ENCODE measurements at regions not wholly inside any gene's neighbourhood (a gene's known extent, or its start where the extent isn't known, plus 50 kb on each side); places are given as distances from the start of the nearest gene placed in this dataset.
"Not testable (repeated sequence)": the region's sequence is repeated elsewhere in the genome, so short reads cannot be mapped to it uniquely, and the experiment has no call there.

DNA sequence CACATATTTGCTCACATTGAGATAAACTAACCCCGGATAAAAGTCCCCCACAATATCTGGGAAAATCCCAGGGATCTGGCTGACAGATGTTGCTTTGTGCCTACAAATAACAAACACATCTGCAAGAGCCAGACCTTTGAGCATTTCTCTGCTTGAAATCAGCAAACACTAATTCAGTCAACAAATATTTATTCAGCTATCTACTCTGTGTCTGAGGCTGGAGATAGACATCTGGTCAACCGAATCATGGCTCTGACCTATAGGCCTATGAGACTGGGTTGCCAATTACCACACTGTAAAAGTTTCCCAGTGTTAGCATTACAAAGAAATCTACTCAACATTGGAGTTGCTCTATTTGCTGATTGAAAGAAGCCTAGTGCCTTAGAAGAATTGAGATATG is 201.1 kb upstream of the CADPS start:
- intact Hi-C loops (cut with DNase I) = no loop called here
- ATAC-seq (no peak), DNase-seq (ENCODE audit: missing footprints) (no peak)

DNA sequence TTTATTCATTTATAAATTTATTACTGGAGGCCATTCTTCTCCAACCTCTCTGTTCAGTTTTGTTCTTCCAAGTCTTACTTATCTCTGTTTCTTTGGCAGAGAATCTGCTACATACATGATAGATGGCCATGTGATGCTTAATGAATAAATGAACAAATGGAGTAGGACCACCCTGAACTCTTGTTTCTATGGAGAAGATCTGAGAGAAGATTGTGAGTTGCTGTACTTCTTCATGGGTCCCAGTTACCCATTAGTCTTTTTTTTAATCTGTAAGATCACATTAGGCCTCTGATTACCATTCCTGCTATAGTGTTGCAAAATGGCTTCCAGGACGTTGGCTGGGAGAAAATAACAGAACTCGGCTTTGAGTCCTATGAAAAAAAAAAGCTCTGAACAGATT is 191.9 kb upstream of the SYNPR start:
- intact Hi-C loops (cut with DNase I) = no loop called here
- DNase-seq (ENCODE audit: missing footprints) (no peak), ATAC-seq (no peak)

DNA sequence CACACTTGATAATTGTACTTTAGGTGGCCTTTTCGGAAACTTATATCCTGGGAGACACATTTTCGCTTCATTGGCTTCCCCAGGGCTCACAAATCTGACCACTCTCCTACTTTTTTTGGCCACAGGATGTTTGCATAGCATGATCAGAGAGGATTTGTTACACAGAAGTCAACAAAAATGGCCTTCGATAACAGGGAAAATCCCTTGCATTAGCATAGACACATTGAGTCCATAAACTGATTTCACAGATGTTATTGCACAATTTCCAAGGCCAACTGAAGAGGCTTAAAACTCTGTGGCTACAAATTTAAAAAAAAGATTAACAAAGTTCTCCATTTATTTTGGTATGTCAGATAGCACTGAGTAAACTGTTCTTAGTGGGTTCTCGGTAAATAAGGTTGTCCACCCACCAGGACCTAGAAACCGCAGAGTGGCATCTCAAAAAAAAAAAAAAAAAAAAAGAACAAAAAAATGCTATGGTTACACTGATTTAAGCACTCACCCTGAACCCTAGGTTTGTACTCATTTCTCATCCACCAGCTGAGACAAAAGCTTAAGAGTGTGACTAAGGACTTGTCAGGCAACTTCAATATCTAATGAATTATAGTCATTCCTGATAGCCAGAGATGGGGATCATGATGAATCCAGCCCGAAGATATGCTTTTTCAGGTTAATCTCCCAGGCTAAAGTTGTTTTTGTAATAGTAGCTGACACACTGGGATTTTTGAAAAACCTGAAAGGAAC is 188.9 kb upstream of the SYNPR start:
- intact Hi-C loops (cut with DNase I) = no loop called here
- ATAC-seq = no peak
- DNase-seq (ENCODE audit: missing footprints) = no peak

DNA sequence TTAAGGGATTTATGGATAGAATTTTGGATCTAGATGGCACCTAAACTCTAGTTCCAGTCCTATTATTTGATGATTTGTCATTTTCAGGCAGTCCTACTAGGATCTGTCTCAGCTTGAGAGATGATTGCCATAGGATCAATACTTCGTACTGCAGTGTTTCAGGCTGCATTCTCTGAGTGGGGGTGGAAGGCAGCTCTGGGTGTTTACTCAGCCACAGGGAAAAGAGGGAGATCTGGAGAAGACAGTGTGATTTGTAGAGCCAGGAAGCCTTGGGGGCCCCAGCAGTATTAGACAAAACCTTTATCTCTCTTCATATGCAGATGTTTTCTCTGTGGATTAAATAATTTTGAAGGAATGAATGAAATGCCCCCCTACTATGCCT is 188.4 kb upstream of the SYNPR start:
- intact Hi-C loops (cut with DNase I) = no loop called here
- no peak for ATAC-seq

DNA sequence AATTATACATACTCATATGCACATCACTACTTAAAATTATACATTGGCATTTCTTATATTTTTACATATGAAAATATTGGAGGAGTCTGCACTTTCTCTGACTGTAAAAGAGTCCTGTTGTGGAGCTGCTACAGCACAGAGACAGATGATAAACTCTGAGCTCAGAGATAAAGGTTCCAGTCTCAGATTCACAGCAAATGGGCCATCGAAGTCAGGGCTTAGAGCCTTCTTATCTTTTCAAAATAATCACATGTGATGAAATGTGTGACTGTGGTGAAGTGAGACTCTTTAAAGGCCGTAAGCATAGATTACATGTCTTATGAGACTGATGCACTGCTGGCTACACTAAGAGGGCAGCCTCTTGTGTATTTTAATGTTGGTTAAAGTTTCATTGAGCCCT is 187.5 kb upstream of the SYNPR start:
- DNase-seq (ENCODE audit: missing footprints) (no peak), ATAC-seq (no peak)
- intact Hi-C loops (cut with DNase I) = no loop called here

More for the DNA sequence above, 188.4 kb upstream of the SYNPR start:
- no peak for DNase-seq (ENCODE audit: missing footprints)

DNA sequence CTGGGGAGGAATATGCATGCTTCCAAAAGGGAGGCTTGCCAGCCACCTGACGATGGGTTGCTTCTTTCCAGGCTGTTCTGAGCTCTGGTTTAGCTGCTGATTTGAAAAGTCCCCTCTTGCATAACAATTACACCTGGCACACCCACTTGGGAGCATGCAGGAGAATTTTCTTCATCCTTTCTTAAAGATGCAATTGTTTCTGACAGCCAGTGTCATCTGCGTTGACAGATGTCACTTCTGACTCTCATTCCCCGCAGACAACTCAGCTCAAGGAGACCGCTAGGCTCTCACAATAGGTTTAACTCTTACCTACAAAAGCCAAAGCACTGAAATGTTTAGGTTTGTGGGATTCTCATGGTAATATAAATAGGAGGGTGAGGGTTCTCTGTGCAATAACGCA is 185.6 kb upstream of the SYNPR start:
- ATAC-seq = no peak
- DNase-seq (ENCODE audit: missing footprints) = no peak
- intact Hi-C loops (cut with DNase I) = no loop called here

DNA sequence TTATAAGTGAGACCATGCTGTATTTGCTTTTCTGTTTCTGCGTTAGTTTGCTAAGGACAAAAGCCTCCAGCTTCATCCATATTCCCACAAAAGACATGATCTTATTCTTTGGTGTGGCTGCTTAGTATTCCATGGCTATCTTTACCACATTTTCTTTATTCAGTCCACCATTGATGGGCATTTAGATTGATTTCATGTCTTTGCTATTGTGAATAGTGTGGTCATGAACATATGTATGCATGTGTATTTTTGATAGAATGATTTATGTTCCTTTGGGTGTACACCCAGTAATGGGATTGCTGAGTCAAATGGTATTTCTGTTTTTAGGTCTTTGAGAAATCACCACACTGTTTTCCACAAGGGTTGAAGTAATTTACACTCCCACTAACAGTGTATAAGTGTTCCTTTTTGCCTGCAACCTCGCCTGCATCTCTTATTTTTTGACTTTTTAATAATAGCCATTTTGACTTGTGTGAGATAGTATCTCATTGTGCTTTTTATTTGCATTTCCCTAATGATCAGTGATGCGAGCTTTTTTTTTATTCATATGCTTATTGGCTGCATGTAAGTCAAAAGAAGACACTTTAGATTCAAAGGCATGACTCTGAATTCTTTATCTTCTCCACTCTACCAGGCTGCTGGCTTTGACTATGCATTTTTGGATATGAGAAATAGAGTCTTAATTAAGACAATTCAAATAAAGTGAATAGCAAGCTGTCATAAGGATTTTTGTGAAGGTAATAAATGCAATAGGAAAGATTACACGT is 183.3 kb upstream of the SYNPR start:
- ATAC-seq (no peak), DNase-seq (ENCODE audit: missing footprints) (no peak)
- intact Hi-C loops (cut with DNase I) = no loop called here

DNA sequence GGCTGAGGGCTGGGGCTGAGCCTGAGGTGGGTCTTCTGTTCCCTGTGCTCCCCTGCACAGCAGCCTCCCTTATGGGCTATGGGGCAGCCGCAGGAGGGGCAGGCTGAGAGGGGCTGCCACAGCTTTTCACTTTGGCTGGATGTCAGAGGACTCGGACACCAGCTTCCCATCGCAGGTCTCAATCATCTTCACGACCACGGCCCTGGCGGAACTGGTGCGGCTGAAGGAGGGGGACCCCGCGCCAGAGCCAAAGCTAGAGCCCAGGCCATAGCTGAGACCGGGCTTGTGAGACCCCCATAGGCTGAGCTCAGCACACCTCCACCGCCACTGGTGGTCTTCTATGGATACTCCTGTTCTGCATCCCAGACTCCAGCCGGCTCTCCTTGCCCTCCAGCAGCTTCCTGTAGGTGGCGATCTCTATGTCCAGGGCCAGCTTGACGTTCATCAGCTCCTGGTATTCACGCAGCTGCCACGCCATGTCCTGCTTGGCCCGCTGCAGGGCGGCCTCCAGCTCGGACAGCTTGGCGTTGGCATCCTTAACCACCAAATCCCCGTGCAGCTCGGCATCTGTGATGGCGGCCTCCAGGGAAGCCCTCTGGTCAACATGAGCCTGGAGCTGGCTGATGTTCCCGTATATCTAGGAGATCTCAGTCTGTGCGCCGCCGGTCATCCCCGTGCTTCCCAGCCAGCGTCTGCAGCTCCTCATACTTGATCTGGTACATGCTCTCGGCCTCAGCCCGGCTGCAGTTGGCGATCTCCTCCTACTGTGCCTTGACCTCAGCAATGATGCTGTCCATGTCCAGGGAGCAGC is 181.7 kb upstream of the SYNPR start:
- intact Hi-C loops (cut with DNase I) = no loop called here
- DNase-seq (ENCODE audit: missing footprints) (peak; percentile 58), ATAC-seq (no peak)

DNA sequence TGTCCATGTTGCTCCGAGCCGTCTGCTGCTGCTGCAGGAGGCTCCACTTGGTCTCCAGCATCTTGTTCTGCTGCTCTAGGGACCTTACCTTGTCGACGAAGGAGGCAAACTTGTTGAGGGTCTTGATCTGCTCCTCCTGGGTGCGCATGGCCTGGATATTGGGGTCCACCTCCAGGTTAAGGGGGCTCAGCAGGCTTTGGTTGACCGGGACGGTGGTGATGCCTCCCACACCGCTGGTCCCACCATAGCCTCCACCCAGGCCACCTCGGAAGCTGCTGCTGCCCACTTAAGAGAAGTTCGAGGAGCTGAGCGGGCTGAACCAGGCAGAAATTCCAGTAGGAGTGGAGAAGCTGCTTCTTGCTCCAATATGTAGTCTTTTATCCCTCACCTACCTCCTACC is 180.7 kb upstream of the SYNPR start:
- intact Hi-C loops (cut with DNase I) = no loop called here
- ATAC-seq = no peak
- peak; percentile 31 for DNase-seq (ENCODE audit: missing footprints)

DNA sequence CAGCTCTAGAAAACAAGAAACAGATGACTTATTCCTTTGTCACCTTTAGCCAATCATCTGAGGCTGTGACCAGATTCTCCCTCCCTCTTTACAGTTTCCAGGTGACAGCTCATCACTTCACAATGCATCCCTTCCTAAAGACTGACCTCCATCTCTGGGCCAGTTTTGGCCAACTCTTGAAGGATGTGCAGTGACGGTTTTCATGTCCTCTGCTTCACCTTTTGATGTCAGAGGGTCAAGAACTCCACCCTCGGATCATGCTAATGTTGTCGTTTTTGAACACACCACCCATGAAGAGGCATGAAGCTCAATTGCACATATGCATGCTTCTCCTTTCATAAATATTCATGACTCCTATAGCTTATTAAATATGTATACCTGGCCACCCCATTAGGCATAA is 161.2 kb upstream of the SYNPR start:
- DNase-seq (ENCODE audit: missing footprints) = no peak
- intact Hi-C loops (cut with DNase I) = no loop called here
- no peak for ATAC-seq

DNA sequence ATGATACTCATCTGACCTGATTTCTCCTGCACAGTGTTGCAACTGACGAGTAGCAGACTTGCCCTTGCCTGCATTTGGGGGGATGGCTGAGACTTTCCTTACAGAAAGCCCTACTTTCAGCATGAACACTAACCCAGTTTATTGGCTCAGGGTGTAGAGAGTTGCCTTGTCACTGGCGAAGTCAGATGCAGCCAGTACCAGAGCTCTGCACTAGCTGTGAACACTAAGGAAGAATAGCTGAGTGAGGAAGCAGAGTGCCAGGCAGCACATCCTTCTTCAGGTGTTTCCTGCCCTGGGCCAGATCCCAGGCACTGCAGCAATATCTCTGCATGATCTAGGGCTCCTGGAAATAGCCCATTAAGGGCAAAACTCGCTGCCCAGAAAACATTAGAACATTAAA is 154.0 kb upstream of the SYNPR start:
- intact Hi-C loops (cut with DNase I) = no loop called here
- DNase-seq (ENCODE audit: missing footprints) (no peak), ATAC-seq (no peak)

DNA sequence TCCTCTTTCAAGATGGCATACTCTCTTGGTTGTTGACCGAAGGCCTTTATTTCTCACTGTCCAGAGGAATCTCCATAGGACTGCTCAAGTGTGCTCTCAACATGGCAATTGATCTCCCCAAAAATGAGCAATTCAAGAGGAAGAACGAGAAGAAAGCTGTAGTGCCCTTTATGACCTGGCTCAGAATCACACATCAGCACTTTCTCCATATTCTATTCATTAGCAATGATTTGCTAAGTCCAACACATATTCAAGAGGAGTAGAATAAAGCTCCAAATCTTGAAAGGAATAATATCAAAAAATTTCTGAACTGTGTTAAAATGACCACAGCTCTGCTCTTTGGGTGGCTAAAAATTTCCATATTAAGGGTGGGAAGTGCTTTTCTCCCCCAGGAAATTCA is 151.6 kb upstream of the SYNPR start:
- ATAC-seq (no peak), DNase-seq (ENCODE audit: missing footprints) (no peak)
- intact Hi-C loops (cut with DNase I) = no loop called here

DNA sequence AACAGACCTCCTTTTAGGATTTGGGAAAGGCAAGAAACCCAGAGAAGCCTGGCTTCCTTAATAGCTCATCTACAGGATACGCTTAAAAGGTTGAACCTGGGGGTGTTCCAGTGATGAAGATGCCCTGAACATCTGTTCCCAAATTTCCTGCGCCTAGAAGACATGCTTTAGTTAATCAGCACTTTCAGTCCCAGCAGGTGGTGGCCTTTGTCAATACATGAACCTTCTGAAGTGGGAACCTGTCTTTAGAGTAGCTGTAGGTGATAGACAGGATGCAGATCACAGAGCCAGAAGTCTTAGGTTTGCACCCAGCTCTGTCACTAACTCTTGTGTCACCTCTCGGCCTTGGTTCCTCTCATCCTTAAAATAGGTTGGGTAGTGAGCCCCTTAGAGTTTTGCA is 149.7 kb upstream of the SYNPR start:
- intact Hi-C loops (cut with DNase I) = no loop called here
- no peak for ATAC-seq
- DNase-seq (ENCODE audit: missing footprints) = no peak

DNA sequence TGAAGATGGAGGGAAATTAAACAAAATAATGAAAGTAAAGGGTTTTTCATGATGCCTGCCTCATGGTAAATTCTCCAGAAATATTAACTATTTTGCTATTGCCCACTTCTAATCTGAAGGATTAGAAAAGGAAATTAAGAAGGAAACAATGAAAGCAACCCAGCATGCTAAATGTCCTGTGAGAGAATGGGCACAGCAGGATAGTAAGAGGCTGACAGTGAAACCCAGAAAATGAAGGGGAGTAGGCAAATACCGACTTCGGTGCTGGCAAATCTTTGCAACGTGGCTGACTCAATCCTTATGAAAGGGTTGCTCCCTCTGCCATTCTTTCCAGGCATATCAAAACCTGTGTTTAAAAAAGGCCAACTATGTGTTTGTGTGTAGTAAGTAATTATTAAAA is 147.5 kb upstream of the SYNPR start:
- DNase-seq (ENCODE audit: missing footprints) (no peak), ATAC-seq (no peak)
- intact Hi-C loops (cut with DNase I) = no loop called here

DNA sequence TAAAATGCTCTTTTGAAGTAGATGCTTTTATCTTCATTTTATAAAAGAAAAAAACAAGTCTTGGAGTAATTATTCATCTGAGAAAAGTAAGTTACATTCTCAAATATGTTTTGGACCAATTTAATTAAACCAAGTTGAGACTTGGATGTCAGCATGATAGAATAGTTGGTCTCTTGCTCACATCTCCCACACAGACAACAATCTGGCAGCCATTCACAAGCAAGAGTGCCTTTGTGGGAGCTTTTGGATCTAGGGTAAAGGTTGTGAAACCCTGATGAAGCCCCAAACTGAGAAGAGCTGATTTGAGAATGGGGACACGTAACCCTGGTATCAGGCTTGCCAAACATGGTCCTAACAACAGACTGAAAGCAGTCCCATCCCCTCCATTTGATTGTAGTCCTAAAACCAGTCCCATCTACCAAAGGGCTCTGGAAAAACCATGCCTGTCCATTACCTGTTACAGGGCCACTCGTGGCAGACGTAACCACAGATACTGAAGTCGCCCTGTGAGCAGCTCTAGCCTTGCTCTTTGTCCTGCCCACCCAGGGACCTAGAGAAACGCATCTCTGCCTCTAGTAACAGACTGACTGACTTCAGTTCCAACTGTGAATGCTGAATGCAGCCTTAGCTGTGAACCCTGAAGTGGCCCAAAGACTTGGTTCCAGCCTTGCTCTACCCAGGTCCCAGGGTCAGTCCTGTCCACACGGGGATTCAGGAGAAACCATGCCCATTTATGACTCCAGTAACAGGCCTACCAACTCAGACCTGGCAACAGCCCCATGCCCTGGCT is 145.5 kb upstream of the SYNPR start:
- intact Hi-C loops (cut with DNase I) = no loop called here
- ATAC-seq (no peak), DNase-seq (ENCODE audit: missing footprints) (peak; percentile 30)

DNA sequence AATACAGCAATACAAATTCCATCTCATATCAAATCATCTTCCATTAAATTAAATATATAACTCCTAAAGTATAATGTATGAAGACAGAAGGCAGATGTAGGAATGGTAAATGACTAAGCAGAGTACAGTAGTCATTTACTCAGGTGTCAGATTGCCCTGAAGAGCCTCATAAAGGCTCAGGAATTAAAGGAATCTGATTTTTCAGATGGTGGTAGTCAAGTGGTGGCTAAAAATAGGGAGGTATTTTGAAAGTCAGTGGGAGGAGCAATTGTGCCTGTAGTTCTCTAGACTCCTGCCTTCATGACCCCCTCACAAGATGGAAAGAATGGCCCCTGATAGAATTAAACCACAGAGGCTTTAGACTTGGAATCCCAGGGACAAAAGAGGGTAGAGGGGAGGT is 142.7 kb upstream of the SYNPR start:
- ATAC-seq (peak; percentile 50), DNase-seq (ENCODE audit: missing footprints) (no peak)
- intact Hi-C loops (cut with DNase I) = no loop called here

DNA sequence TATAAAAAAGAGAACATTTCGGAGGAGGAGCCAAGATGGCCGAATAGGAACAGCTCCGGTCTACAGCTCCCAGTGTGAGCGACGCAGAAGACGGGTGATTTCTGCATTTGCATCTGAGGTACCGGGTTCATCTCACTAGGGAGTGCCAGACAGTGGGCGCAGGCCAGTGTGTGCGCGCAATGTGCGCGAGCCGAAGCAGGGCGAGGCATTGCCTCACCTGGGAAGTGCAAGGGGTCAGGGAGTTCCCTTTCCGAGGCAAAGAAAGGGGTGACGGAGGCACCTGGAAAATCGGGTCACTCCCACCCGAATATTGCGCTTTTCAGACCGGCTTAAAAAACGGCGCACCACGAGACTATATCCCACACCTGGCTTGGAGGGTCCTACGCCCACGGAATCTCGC is 141.9 kb upstream of the SYNPR start:
- DNase-seq (ENCODE audit: missing footprints); intact Hi-C loops (cut with DNase I); ATAC-seq: not testable (repeated sequence)

DNA sequence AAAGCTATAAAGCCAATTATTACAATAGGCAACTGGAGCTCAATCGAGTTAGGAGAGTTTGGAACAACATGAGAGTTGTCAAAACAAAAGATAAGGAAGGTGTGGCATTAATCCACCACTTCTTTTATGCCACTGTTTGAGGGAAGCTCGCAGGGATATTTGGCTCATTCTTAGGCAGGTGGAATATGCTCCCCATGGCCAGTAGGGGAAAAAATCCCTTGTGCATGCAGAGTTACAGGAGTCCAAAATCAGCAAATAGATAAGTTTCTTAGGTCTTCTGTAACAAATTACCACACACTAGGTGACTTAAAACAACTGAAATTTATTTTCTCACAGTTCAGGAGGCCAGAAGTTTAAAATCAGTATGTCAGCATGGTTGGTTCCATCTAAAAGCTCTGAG is 135.4 kb upstream of the SYNPR start:
- ATAC-seq = no peak
- intact Hi-C loops (cut with DNase I) = no loop called here
- no peak for DNase-seq (ENCODE audit: missing footprints)

DNA sequence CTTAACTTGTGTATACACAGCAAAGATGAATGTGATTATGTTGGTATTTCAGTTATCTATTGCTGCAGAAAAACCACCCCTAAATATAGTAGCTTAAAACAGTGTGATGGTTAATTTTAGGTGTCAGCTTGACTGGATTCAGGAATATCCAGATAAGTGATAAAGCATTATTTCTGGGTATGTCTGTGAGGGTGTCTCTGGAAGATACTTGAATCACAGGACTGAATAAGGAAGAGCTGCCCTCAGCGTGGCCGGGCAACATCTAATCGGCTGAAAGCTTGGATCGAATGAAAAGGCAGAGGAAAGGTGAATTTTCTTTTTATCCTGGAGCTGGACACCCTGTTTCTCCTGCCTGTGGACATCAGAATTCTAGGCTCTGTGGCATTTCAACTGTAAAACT is 132.0 kb upstream of the SYNPR start:
- intact Hi-C loops (cut with DNase I) = no loop called here

More for the DNA sequence above, 132.0 kb upstream of the SYNPR start:
- no peak for ATAC-seq
- DNase-seq (ENCODE audit: missing footprints) = no peak
